ENCODE measurements at regions not wholly inside any gene's neighbourhood (a gene's known extent, or its start where the extent isn't known, plus 50 kb on each side); places are given as distances from the start of the nearest gene placed in this dataset.

GRCh38 chr3:78201091-78201490 is 1161.2 kb downstream of the ROBO2 start:
- TF ChIP-seq CTCF (IDR thresholded peaks at IDR 0.05) (no peak), POLR2A (IDR thresholded peaks at IDR 0.05) (no peak)

Data from testis (tissue), 2 donors.